ENCODE measurements at regions not wholly inside any gene's neighbourhood (a gene's known extent, or its start where the extent isn't known, plus 50 kb on each side); places are given as distances from the start of the nearest gene placed in this dataset.

DNA sequence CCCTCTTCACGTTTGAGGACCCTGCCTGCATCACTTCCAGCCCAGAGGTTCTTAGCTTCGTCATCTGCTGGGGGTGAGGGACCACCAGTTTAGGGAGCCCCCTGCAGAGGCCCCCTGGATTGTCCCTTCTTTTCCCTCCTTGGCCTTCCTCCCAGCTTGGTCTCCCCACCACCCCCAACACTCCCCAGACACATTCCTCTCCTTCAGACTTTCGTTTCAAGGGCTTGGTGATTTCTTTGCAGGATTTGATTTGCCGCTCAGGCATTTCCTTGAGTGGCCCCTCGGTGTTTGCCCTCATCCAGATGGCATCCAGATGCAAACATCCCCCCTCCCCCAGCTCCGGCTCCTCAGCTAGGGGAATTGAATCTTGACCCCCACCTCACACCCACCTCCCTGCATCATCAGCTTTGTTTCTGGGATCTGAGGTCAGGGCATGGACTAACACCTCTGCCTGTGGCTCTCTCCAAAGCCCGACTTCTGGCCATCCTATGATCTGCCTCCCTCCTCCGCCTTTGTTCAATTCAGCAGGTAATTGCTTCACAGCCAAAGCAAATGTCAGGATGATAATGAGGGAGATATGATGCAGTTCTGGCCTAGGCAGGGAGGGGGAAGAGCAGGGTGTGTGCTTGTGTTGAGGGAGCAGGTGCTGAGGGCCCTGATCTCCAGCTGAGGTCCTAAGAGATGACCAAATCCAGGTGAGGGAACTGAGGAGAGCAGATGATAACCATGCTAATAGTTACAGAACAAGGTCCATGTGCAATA, 141.5 kb downstream of the VEGFA start:
- Histone ChIP-seq H2AFZ (ENCODE audit: low read length) (no peak overlapping the region), H3K4me1 (ENCODE audit: insufficient read depth, low read length) (peaks cover 23% of the 10 kb centered on the region), H3K27me3 (ENCODE audit: insufficient read depth, low read length) (no peaks in the 10 kb centered on the region), H3K4me3 (ENCODE audit: insufficient read depth, low read length) (no peak overlapping the region), H4K20me1 (ENCODE audit: insufficient read depth, low read length) (no peaks in the 10 kb centered on the region), H3K79me2 (ENCODE audit: insufficient read depth, low read length) (no peaks in the 10 kb centered on the region), H3K27ac (ENCODE audit: low read depth, low read length) (no peak overlapping the region), H3K36me3 (ENCODE audit: insufficient read depth, low read length) (no peaks in the 10 kb centered on the region), H3K4me2 (ENCODE audit: insufficient read depth, low read length) (no peak overlapping the region), H3K9me3 (ENCODE audit: low read depth, low read length) (no peaks in the 10 kb centered on the region)
- peak; percentile 35 for DNase-seq (ENCODE audit: insufficient read length, low spot score, missing footprints)
- TF ChIP-seq, protein P1, sequence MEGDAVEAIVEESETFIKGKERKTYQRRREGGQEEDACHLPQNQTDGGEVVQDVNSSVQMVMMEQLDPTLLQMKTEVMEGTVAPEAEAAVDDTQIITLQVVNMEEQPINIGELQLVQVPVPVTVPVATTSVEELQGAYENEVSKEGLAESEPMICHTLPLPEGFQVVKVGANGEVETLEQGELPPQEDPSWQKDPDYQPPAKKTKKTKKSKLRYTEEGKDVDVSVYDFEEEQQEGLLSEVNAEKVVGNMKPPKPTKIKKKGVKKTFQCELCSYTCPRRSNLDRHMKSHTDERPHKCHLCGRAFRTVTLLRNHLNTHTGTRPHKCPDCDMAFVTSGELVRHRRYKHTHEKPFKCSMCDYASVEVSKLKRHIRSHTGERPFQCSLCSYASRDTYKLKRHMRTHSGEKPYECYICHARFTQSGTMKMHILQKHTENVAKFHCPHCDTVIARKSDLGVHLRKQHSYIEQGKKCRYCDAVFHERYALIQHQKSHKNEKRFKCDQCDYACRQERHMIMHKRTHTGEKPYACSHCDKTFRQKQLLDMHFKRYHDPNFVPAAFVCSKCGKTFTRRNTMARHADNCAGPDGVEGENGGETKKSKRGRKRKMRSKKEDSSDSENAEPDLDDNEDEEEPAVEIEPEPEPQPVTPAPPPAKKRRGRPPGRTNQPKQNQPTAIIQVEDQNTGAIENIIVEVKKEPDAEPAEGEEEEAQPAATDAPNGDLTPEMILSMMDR (IDR thresholded peaks at IDR 0.05; ENCODE audit: extremely low read depth, low read depth, low read length): no peak

DNA sequence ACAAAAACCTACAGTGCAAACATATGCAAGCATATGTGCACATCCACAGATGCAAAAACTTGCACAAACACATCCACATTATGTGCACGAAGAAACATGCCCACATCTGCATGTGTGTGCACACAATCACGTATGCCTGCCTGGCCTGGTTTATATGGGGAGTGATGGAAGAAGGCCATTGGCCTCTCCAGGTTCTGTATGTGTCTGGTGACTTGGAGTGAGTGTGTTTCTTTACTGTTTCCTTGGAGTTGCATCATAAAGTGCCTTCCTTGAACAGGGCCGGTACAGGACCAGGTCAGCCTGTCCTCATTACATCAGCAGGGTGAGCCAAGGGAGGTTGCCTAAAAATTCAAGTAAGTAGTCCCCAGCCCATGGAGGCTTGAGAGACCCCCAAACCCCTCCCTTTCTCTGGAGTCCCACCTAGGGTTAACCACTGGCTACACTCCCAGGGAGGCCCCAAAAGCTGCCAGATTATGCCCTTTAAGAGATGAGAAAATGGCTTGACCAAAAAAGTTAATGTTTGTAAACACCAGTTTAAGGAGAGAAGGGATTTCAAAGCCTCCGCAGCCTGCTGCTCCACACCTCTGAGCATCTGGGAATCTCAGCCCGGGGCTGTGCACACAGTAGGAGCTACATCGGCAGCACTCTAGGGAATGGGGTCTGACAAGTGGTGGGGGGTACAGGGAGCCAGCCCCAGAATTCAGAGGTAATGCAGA, 140.8 kb downstream of the VEGFA start:
- peaks cover 16% of the 10 kb centered on the region for H3K4me1 ChIP-seq (ENCODE audit: insufficient read depth, low read length)
- no peak overlapping the region for H3K4me3 ChIP-seq (ENCODE audit: insufficient read depth, low read length)
- H3K79me2 ChIP-seq (ENCODE audit: insufficient read depth, low read length): no peaks in the 10 kb centered on the region
- H3K36me3 ChIP-seq (ENCODE audit: insufficient read depth, low read length): no peaks in the 10 kb centered on the region
- no peak overlapping the region for H3K27ac ChIP-seq (ENCODE audit: low read depth, low read length)
- peak; percentile 5 for DNase-seq (ENCODE audit: insufficient read length, low spot score, missing footprints)
- H2AFZ ChIP-seq (ENCODE audit: low read length): no peak overlapping the region
- H4K20me1 ChIP-seq (ENCODE audit: insufficient read depth, low read length): no peaks in the 10 kb centered on the region
- H3K9me3 ChIP-seq (ENCODE audit: low read depth, low read length): no peaks in the 10 kb centered on the region
- H3K4me2 ChIP-seq (ENCODE audit: insufficient read depth, low read length): no peak overlapping the region
- H3K27me3 ChIP-seq (ENCODE audit: insufficient read depth, low read length): no peaks in the 10 kb centered on the region
- TF ChIP-seq, protein P1 (IDR thresholded peaks at IDR 0.05; ENCODE audit: extremely low read depth, low read depth, low read length): no peak

DNA sequence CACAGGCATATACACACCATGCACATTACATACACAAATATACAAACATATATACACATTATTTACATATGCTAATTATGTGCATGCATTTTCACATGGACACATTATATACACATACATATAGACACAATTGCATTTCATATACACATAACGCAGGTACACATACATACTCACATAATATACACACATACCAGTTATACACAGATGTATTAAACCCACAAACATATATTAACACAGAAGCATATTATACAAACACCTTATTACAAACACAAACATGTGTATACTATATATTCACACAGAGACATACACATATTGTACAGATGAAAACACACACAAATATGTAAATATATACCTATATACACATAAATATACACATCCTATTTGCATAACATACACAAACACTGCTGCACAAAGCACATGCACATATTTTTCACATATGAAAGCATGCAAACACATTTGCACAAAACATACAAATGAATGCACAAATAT, 140.2 kb downstream of the VEGFA start:
- Histone ChIP-seq H3K27me3 (ENCODE audit: insufficient read depth, low read length) (no peaks in the 10 kb centered on the region), H3K27ac (ENCODE audit: low read depth, low read length) (no peak overlapping the region), H3K4me3 (ENCODE audit: insufficient read depth, low read length) (no peak overlapping the region), H3K4me1 (ENCODE audit: insufficient read depth, low read length) (peaks cover 12% of the 10 kb centered on the region), H4K20me1 (ENCODE audit: insufficient read depth, low read length) (no peaks in the 10 kb centered on the region), H2AFZ (ENCODE audit: low read length) (no peak overlapping the region), H3K4me2 (ENCODE audit: insufficient read depth, low read length) (no peak overlapping the region), H3K79me2 (ENCODE audit: insufficient read depth, low read length) (no peaks in the 10 kb centered on the region), H3K9me3 (ENCODE audit: low read depth, low read length) (no peaks in the 10 kb centered on the region), H3K36me3 (ENCODE audit: insufficient read depth, low read length) (no peaks in the 10 kb centered on the region)
- TF ChIP-seq, protein P1 (IDR thresholded peaks at IDR 0.05; ENCODE audit: extremely low read depth, low read depth, low read length): no peak
- DNase-seq (ENCODE audit: insufficient read length, low spot score, missing footprints): no peak

All from osteoblast (primary cell).